Body of pancreas (tissue), 4 donors: ENCODE measurements at regions not wholly inside any gene's neighbourhood (a gene's known extent, or its start where the extent isn't known, plus 50 kb on each side); places are given as distances from the start of the nearest gene placed in this dataset.

Experiments
- ATAC-seq: fragments of 150-250 bp; one replicate; pipeline ENCODE4 v1.9.1; 2016
- DNase-seq, 4 donors: peaks; one replicate each; pipeline ENCODE4 v3.0.0-alpha.2; 2019
- H3K27ac ChIP-seq, 4 donors: fragments of 200-600 bp; sonication (generic); 1 replicate in 3 of 4; 2 replicates in 1 of 4; pipeline versions ENCODE4 v1.5.1 to v1.6.1; 2016 to 2019; ENCODE audit warnings: mild to moderate bottlenecking in 1 of 4, mixed read lengths in 1 of 4, moderate library complexity in 1 of 4
- H3K27me3 ChIP-seq, 2 donors: fragments of 200-600 bp; sonication (generic); one replicate each; pipeline ENCODE4 v1.6.0; 2016; ENCODE audit warnings: mild to moderate bottlenecking in 1 of 2
- H3K36me3 ChIP-seq, 2 donors: fragments of 200-600 bp; sonication (generic); replicated peaks in 1 of 2; 2 replicates each; pipeline ENCODE4 v1.5.1; 2016; ENCODE audit warnings: low read depth in 2 of 2; ENCODE audit not compliant: insufficient read depth in 1 of 2
- H3K4me1 ChIP-seq: fragments of 200-600 bp; sonication (generic); one replicate; pipeline ENCODE4 v1.6.0; 2016
- H3K4me3 ChIP-seq, 2 donors: fragments of 200-600 bp; sonication (generic); 1 replicate in 1 of 2; 2 replicates in 1 of 2; pipeline ENCODE4 v1.5.1; 2016 to 2019
- H3K9me3 ChIP-seq, 3 donors: fragments of 200-600 bp; sonication (generic); 1 replicate in 2 of 3; 2 replicates in 1 of 3; pipeline ENCODE4 v1.5.1; 2016
- CTCF ChIP-seq, 7 experiments: fragments of 450-650 bp in 4 of 7; fragments of 200-600 bp in 3 of 7; sonication (generic) in 3 of 7; IDR thresholded peaks; one replicate each; pipeline ENCODE4 v1.5.1; 2016 to 2019; ENCODE audit warnings: antibody characterized with exemption in 7 of 7
- POLR2A ChIP-seq, 3 donors: fragments of 450-650 bp; IDR thresholded peaks; one replicate each; pipeline ENCODE4 v1.6.1; 2016; ENCODE audit warnings: antibody characterized with exemption in 3 of 3, mild to moderate bottlenecking in 2 of 3
- WGBS, 2 donors: methylation state at CpG; one replicate each; pipeline ENCODE4 v1.1.5; 2017; 5-methylcytosine and 5-hydroxymethylcytosine counted together
- intact Hi-C: fragments of 100-400 bp; cut with DNase I; formaldehyde crosslinking; loops from one replicate; pipeline ENCODE4 v1.15.1; 2023

- H3K36me3 ChIP-seq, result no peaks in the 10 kb centered on the region
- 77 to 90% methylated on average over 10 of the region's 10 CpGs for WGBS, 2 donors
- DNase-seq, result no peak
- no peak for TF ChIP-seq POLR2A (IDR thresholded peaks at IDR 0.05)
- H3K4me1 ChIP-seq, result no peaks in the 10 kb centered on the region
- intact Hi-C loops, result no loop called here
- H3K4me3 ChIP-seq, result no peak overlapping the region
- H3K9me3 ChIP-seq, result no peaks in the 10 kb centered on the region
- no peak overlapping the region for H3K27ac ChIP-seq
- H3K27me3 ChIP-seq, result no peaks in the 10 kb centered on the region
- ATAC-seq, result no peak
Measured at GRCh38 chr7:156091519-156092080, 279.3 kb upstream of the SHH start.

GRCh38 chr7:156090988-156091387 is 278.7 kb upstream of the SHH start:
- Histone ChIP-seq H3K4me1 (no peaks in the 10 kb centered on the region), H3K36me3 (no peaks in the 10 kb centered on the region), H3K9me3 (no peaks in the 10 kb centered on the region), H3K27ac (no peak overlapping the region), H3K4me3 (no peak overlapping the region), H3K27me3 (no peaks in the 10 kb centered on the region)
- TF ChIP-seq CTCF (IDR thresholded peaks at IDR 0.05) (no peak), POLR2A (IDR thresholded peaks at IDR 0.05) (no peak)
- DNase-seq (no peak), ATAC-seq (no peak)
- WGBS, 2 donors, result 70% methylated on average over 6 of the region's 6 CpGs
- intact Hi-C loops, result no loop called here

- intact Hi-C loops, result no loop called here
- WGBS, 2 donors, result 86 to 88% methylated on average over 11 of the region's 11 CpGs
- Histone ChIP-seq H3K4me1 (no peaks in the 10 kb centered on the region), H3K9me3 (no peaks in the 10 kb centered on the region), H3K4me3 (no peak overlapping the region), H3K27me3 (no peaks in the 10 kb centered on the region), H3K36me3 (no peaks in the 10 kb centered on the region), H3K27ac (no peak overlapping the region)
- DNase-seq (no peak), ATAC-seq (no peak)
- TF ChIP-seq CTCF (IDR thresholded peaks at IDR 0.05) (no peak), POLR2A (IDR thresholded peaks at IDR 0.05) (no peak)
Measured at GRCh38 chr7:156089222-156089621, 277.0 kb upstream of the SHH start.

DNA sequence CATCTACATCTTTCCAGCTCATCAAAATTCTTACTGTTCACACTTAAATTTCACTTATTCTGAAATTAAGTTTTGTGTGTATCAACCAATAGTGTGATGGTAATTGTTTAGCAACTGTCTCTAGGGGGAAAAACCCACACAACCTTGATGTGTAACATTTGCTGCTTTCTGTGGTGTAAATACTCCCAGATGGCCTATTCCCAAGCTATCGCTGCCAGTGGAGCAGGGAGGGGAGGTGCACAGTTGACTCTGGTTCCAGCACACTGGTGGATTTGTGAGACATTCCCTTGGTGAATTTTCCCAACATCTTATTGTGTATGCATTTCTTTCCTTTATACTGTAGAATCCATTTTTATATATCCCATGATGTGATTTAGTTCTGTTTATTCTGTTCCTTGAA is 275.9 kb upstream of the SHH start:
- H3K4me3 ChIP-seq, result no peak overlapping the region
- 21 to 30% methylated on average over 1 of the region's 1 CpG for WGBS, 2 donors
- H3K4me1 ChIP-seq, result no peaks in the 10 kb centered on the region
- intact Hi-C loops, result no loop called here
- ATAC-seq (no peak), DNase-seq (no peak)
- no peak for TF ChIP-seq CTCF (IDR thresholded peaks at IDR 0.05)
- no peak for TF ChIP-seq POLR2A (IDR thresholded peaks at IDR 0.05)
- no peaks in the 10 kb centered on the region for H3K36me3 ChIP-seq
- no peak overlapping the region for H3K27ac ChIP-seq
- H3K27me3 ChIP-seq, result no peaks in the 10 kb centered on the region
- no peaks in the 10 kb centered on the region for H3K9me3 ChIP-seq

GRCh38 chr7:156082048-156083040 is 270.1 kb upstream of the SHH start:
- WGBS, 2 donors, result 67 to 78% methylated on average over 21 of the region's 21 CpGs
- no peak for ATAC-seq

More at GRCh38 chr7:156082048-156083040, 270.1 kb upstream of the SHH start:
- Histone ChIP-seq H3K9me3 (no peaks in the 10 kb centered on the region), H3K27ac (no peak overlapping the region), H3K4me1 (no peaks in the 10 kb centered on the region), H3K27me3 (no peaks in the 10 kb centered on the region), H3K36me3 (no peaks in the 10 kb centered on the region), H3K4me3 (no peak overlapping the region)
- TF ChIP-seq POLR2A (IDR thresholded peaks at IDR 0.05) (no peak), CTCF (IDR thresholded peaks at IDR 0.05) (no peak)
- intact Hi-C loops, result no loop called here
- no peak for DNase-seq
